Stomach (tissue), 8 donors: ENCODE measurements at regions not wholly inside any gene's neighbourhood (a gene's known extent, or its start where the extent isn't known, plus 50 kb on each side); places are given as distances from the start of the nearest gene placed in this dataset.

Source experiments
- DNase-seq, 2 donors: peaks; one replicate each; pipeline versions ENCODE4 v3.0.0 to v3.0.0-alpha.2; 2013 to 2019
- H3K27ac ChIP-seq, 5 donors: fragments of 200-600 bp in 4 of 5; sonication (generic) in 4 of 5; one replicate each; pipeline ENCODE4 v1.5.1; 2013 to 2019; ENCODE audit warnings: mild to moderate bottlenecking in 1 of 5, moderate library complexity in 1 of 5
- H3K27me3 ChIP-seq, 3 donors: fragments of 200-600 bp; sonication (generic); one replicate each; pipeline ENCODE4 v1.5.1; 2017 to 2019; ENCODE audit warnings: mixed run types in 1 of 3
- H3K36me3 ChIP-seq, 4 donors: fragments of 200-600 bp; sonication (generic); 1 replicate in 3 of 4; 2 replicates in 1 of 4; pipeline ENCODE4 v1.5.1; 2016 to 2019
- H3K4me1 ChIP-seq, 4 donors: fragments of 200-600 bp; sonication (generic); one replicate each; pipeline ENCODE4 v1.5.1; 2016 to 2019
- H3K4me3 ChIP-seq, 4 donors: fragments of 200-600 bp; sonication (generic) in 3 of 4; one replicate each; pipeline ENCODE4 v1.5.1; 2016 to 2019; ENCODE audit warnings: mild to moderate bottlenecking in 1 of 4
- H3K9me3 ChIP-seq, 4 donors: fragments of 200-600 bp; sonication (generic); one replicate each; pipeline ENCODE4 v1.5.1; 2016 to 2019
- EP300 ChIP-seq: sonication (generic); formaldehyde crosslinking; IDR thresholded peaks from one replicate; pipeline ENCODE4 v1.6.1; 2017; ENCODE audit warnings: antibody characterized with exemption
- POLR2A ChIP-seq, 4 donors: fragments of 450-650 bp; IDR thresholded peaks; one replicate each; pipeline ENCODE4 v1.6.1; 2016; ENCODE audit warnings: antibody characterized with exemption in 4 of 4, control low read depth in 2 of 4, mild to moderate bottlenecking in 1 of 4, moderate library complexity in 1 of 4
- POLR2AphosphoS5 ChIP-seq, 3 donors: sonication (generic); formaldehyde crosslinking; IDR thresholded peaks; one replicate each; pipeline ENCODE4 v1.6.1; 2016; ENCODE audit warnings: antibody characterized with exemption in 3 of 3
- WGBS, 5 donors: extraction: QIAGEN DNeasy Blood & Tissue Kit in 3 of 5; methylation state at CpG; one replicate each; pipeline versions ENCODE4 v1.1.5 to v1.1.7; 2013 to 2018; 5-methylcytosine and 5-hydroxymethylcytosine counted together
- intact Hi-C: fragments of 100-400 bp; cut with DNase I; formaldehyde crosslinking; loops from one replicate; pipeline ENCODE4 v1.15.1; 2023; ENCODE audit warnings: low total_unique reads
- TF ChIP-seq, protein P1 (sequence below), 7 experiments: fragments of 450-650 bp in 4 of 7; fragments of 200-600 bp in 3 of 7; sonication (generic) in 3 of 7; IDR thresholded peaks; one replicate each; pipeline ENCODE4 v1.5.1; 2016 to 2019; ENCODE audit warnings: antibody characterized with exemption in 7 of 7, control low read depth in 2 of 7, mild to moderate bottlenecking in 1 of 7
- donor health status: healthy with polysubstance abuse.
- donor health status: Bipolar disorder and iron deficiency.
- donor health status: healthy.

DNA sequence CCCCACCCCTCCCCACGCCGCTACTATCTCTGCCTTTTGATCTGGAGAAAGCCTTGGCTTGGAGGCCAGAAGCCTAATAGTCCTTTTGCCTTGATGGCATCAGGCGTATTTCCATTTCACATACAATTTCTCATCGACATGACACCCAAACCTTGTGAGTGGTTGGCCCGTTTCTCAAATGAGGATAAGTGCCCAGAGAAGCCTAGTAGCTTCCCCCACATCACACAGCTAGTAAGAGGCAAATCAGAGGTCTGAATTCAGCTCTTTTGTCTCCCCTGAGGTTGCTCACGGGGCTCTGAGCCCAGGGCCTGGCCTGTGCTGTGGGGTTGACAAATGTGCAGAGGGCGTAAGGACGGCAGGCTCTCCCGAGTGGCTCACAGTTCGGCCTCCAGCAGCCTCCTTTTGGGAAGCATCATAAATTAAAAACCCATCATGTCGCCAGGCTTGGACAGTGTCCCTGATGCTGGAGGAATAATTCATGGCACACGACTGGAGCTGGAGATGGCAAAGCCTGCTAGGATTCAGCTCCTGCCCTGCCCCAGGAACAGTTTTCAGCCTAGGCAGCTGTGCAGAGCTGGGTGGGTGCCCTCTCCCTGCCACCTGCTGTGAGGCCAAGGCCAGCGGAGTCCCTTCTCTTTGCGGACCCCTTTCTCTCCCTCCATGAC is 263.8 kb downstream of the NSG2 start:
- TF ChIP-seq POLR2A (IDR thresholded peaks at IDR 0.05) (no peak), EP300 (no peak), POLR2AphosphoS5 (IDR thresholded peaks at IDR 0.05) (no peak)
- TF ChIP-seq, protein P1, sequence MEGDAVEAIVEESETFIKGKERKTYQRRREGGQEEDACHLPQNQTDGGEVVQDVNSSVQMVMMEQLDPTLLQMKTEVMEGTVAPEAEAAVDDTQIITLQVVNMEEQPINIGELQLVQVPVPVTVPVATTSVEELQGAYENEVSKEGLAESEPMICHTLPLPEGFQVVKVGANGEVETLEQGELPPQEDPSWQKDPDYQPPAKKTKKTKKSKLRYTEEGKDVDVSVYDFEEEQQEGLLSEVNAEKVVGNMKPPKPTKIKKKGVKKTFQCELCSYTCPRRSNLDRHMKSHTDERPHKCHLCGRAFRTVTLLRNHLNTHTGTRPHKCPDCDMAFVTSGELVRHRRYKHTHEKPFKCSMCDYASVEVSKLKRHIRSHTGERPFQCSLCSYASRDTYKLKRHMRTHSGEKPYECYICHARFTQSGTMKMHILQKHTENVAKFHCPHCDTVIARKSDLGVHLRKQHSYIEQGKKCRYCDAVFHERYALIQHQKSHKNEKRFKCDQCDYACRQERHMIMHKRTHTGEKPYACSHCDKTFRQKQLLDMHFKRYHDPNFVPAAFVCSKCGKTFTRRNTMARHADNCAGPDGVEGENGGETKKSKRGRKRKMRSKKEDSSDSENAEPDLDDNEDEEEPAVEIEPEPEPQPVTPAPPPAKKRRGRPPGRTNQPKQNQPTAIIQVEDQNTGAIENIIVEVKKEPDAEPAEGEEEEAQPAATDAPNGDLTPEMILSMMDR (IDR thresholded peaks at IDR 0.05), result no peak
- intact Hi-C loops, result no loop called here
- no peaks in the 10 kb centered on the region for H3K36me3 ChIP-seq
- DNase-seq, result no peak
- H3K4me1 ChIP-seq, result peaks cover 5 to 12% (median 11%) of the 10 kb centered on the region in 4 donors
- no peak overlapping the region for H3K4me3 ChIP-seq
- H3K27ac ChIP-seq, result no peak overlapping the region
- WGBS, 5 donors, result 69 to 83% (median 77%) methylated on average over 14 of the region's 14 CpGs
- H3K27me3 ChIP-seq, result peaks cover 0 to 53% (median 18%) of the 10 kb centered on the region in 3 donors
- no peaks in the 10 kb centered on the region for H3K9me3 ChIP-seq

DNA sequence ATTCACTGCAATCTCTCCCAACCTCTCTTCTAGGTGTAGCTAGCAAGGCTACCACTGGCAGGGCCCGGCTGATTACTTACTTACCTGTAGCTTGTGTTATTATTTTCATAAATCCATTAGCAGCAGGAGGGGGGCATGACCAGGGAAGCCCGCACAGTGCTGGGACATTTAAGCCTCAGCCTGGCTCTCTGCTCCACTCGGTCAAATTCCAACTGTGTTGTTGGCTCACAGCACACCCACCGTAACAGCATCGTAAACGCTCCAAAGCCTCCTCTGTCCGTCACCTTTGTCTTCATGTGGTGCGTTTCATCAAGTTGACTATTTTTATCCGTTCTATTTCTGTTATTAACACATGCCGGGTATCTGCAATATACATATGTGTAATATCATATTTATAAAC is 264.7 kb downstream of the NSG2 start:
- intact Hi-C loops, result loop anchor here (10.0 kb wide), 2 partner anchors 255 to 1015 kb away; no protein-coding TSS in a partner anchor
- no peak overlapping the region for H3K27ac ChIP-seq
- peaks cover 5 to 12% (median 11%) of the 10 kb centered on the region in 4 donors for H3K4me1 ChIP-seq
- H3K4me3 ChIP-seq, result no peak overlapping the region
- TF ChIP-seq POLR2AphosphoS5 (IDR thresholded peaks at IDR 0.05), result no peak
- TF ChIP-seq, protein P1 (IDR thresholded peaks at IDR 0.05), result no peak
- no peak for TF ChIP-seq EP300
- H3K27me3 ChIP-seq, result peaks cover 0 to 53% (median 18%) of the 10 kb centered on the region in 3 donors
- no peaks in the 10 kb centered on the region for H3K36me3 ChIP-seq
- H3K9me3 ChIP-seq, result no peaks in the 10 kb centered on the region
- WGBS, 5 donors, result 80 to 85% (median 82%) methylated on average over 10 of the region's 10 CpGs
- DNase-seq, result no peak

DNA sequence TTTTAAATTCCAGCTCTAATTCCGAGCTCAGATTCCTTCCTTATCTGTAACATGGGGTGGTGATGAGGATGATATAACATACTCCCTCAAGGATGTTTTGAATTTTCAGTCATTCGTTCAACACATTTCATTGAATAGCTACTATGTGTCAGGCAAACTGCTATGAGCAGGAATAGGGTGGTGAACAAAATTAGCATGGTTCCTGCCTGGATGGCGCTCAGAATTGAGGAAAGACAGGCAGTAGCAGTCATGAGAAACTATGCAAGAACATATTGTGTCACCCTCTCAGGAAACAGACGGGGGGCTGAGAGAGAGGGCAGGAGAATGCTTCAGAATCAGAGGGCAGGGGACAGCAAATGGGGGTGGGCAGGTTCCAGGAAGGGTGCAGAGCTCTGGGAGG is 265.2 kb downstream of the NSG2 start:
- H3K27me3 ChIP-seq, result peaks cover 0 to 53% (median 18%) of the 10 kb centered on the region in 3 donors
- intact Hi-C loops, result loop anchor here (10.0 kb wide), 2 partner anchors 256 to 1016 kb away; no protein-coding TSS in a partner anchor
- H3K4me3 ChIP-seq, result no peak overlapping the region
- no peaks in the 10 kb centered on the region for H3K9me3 ChIP-seq
- H3K36me3 ChIP-seq, result no peaks in the 10 kb centered on the region
- 74 to 83% (median 75%) methylated on average over 4 of the region's 4 CpGs for WGBS, 5 donors
- DNase-seq, result no peak
- H3K4me1 ChIP-seq, result peaks cover 5 to 12% (median 11%) of the 10 kb centered on the region in 4 donors
- H3K27ac ChIP-seq, result no peak overlapping the region
- TF ChIP-seq, protein P1 (IDR thresholded peaks at IDR 0.05), result no peak
- TF ChIP-seq EP300 (no peak), POLR2AphosphoS5 (IDR thresholded peaks at IDR 0.05) (no peak), POLR2A (IDR thresholded peaks at IDR 0.05) (no peak)

GRCh38 chr5:174311121-174311520 is 265.6 kb downstream of the NSG2 start:
- H3K4me1 ChIP-seq, result peaks cover 5 to 12% (median 11%) of the 10 kb centered on the region in 4 donors
- no peak overlapping the region for H3K4me3 ChIP-seq
- intact Hi-C loops, result loop anchor here (10.0 kb wide), 2 partner anchors 256 to 1016 kb away; no protein-coding TSS in a partner anchor
- DNase-seq, result no peak
- WGBS, 5 donors, result 78 to 84% (median 78%) methylated on average over 16 to 17 of the region's 17 CpGs
- no peaks in the 10 kb centered on the region for H3K36me3 ChIP-seq
- TF ChIP-seq, protein P1 (IDR thresholded peaks at IDR 0.05), result no peak
- TF ChIP-seq POLR2AphosphoS5 (IDR thresholded peaks at IDR 0.05) (no peak), EP300 (no peak), POLR2A (IDR thresholded peaks at IDR 0.05) (no peak)
- H3K27me3 ChIP-seq, result peaks cover 0 to 57% (median 18%) of the 10 kb centered on the region in 3 donors
- H3K9me3 ChIP-seq, result no peaks in the 10 kb centered on the region
- H3K27ac ChIP-seq, result no peak overlapping the region
